KMS-11 (cell line): ENCODE measurements at regions not wholly inside any gene's neighbourhood (a gene's known extent, or its start where the extent isn't known, plus 50 kb on each side); places are given as distances from the start of the nearest gene placed in this dataset.

Experiments
- H2AFZ ChIP-seq: fragments of 200-600 bp; sonication (generic); 2 replicates; pipeline ENCODE4 v1.6.1; 2016; ENCODE audit warnings: antibody characterized with exemption, mixed run types, low read depth
- H3K27ac ChIP-seq: fragments of 200-600 bp; sonication (generic); 2 replicates; pipeline ENCODE4 v1.6.1; 2016; ENCODE audit warnings: mild to moderate bottlenecking, mixed run types
- H3K27me3 ChIP-seq: fragments of 200-600 bp; sonication (generic); 2 replicates; pipeline ENCODE4 v1.6.1; 2017; ENCODE audit warnings: mild to moderate bottlenecking, low read depth, mixed run types, moderate library complexity; ENCODE audit not compliant: insufficient read depth
- H3K36me3 ChIP-seq: fragments of 200-600 bp; sonication (generic); 2 replicates; pipeline ENCODE4 v1.6.1; 2017; ENCODE audit warnings: mild to moderate bottlenecking, mixed run types; ENCODE audit not compliant: insufficient read depth
- H3K4me1 ChIP-seq: fragments of 200-600 bp; sonication (generic); 2 replicates; pipeline ENCODE4 v1.6.1; 2016; ENCODE audit warnings: mild to moderate bottlenecking, low read depth, mixed run types; ENCODE audit not compliant: poor library complexity, severe bottlenecking
- H3K4me2 ChIP-seq: fragments of 200-600 bp; sonication (generic); 2 replicates; pipeline ENCODE4 v1.7.0; 2016; ENCODE audit warnings: mild to moderate bottlenecking, mixed run types
- H3K4me3 ChIP-seq: fragments of 200-600 bp; sonication (generic); IDR thresholded peaks from 2 replicates; pipeline ENCODE4 v1.6.1; 2017; ENCODE audit warnings: low read depth, low read length, mixed read lengths; ENCODE audit not compliant: insufficient read depth
- H3K79me2 ChIP-seq: fragments of 200-600 bp; sonication (generic); 2 replicates; pipeline ENCODE4 v1.6.1; 2016; ENCODE audit warnings: low read depth, mixed run types; ENCODE audit not compliant: insufficient read depth
- H3K9ac ChIP-seq: fragments of 200-600 bp; sonication (generic); 2 replicates; pipeline ENCODE4 v1.6.1; 2016; ENCODE audit warnings: mild to moderate bottlenecking, mixed run types
- H4K20me1 ChIP-seq: fragments of 200-600 bp; sonication (generic); 2 replicates; pipeline ENCODE4 v1.6.1; 2016; ENCODE audit warnings: mild to moderate bottlenecking, mixed run types; ENCODE audit not compliant: insufficient read depth
- CTCF ChIP-seq: fragments of 200-600 bp; sonication (generic); conservative IDR thresholded peaks from 2 replicates; pipeline ENCODE4 v1.6.1; 2017; ENCODE audit warnings: low read depth, mild to moderate bottlenecking, antibody characterized with exemption, low read length, moderate library complexity, mixed read lengths

GRCh38 chr16:79297805-79298204 lies 302.7 kb downstream of the MAF start:
- no peak for TF ChIP-seq CTCF
- no peaks in the 10 kb centered on the region for H3K27me3 ChIP-seq
- H3K9ac ChIP-seq, result no peak overlapping the region
- no peak overlapping the region for H2AFZ ChIP-seq
- no peaks in the 10 kb centered on the region for H4K20me1 ChIP-seq
- no peak overlapping the region for H3K27ac ChIP-seq
- no peak overlapping the region for H3K4me3 ChIP-seq
- no peak overlapping the region for H3K4me2 ChIP-seq
- H3K4me1 ChIP-seq, result no peaks in the 10 kb centered on the region
- H3K36me3 ChIP-seq, result no peaks in the 10 kb centered on the region
- H3K79me2 ChIP-seq, result no peaks in the 10 kb centered on the region

- no peaks in the 10 kb centered on the region for H4K20me1 ChIP-seq
- H3K36me3 ChIP-seq, result no peaks in the 10 kb centered on the region
- H2AFZ ChIP-seq, result no peak overlapping the region
- no peak overlapping the region for H3K4me2 ChIP-seq
- no peak for TF ChIP-seq CTCF
- H3K79me2 ChIP-seq, result no peaks in the 10 kb centered on the region
- no peak overlapping the region for H3K9ac ChIP-seq
- H3K27ac ChIP-seq, result no peak overlapping the region
- no peak overlapping the region for H3K4me3 ChIP-seq
- H3K27me3 ChIP-seq, result no peaks in the 10 kb centered on the region
- no peaks in the 10 kb centered on the region for H3K4me1 ChIP-seq
Observed at GRCh38 chr16:79297296-79297695, 303.2 kb downstream of the MAF start.

GRCh38 chr16:79296491-79296890 lies 304.0 kb downstream of the MAF start:
- Histone ChIP-seq H3K27ac (no peak overlapping the region), H3K27me3 (no peaks in the 10 kb centered on the region), H4K20me1 (no peaks in the 10 kb centered on the region), H3K9ac (no peak overlapping the region), H3K4me2 (no peak overlapping the region), H2AFZ (no peak overlapping the region), H3K79me2 (no peaks in the 10 kb centered on the region), H3K4me3 (no peak overlapping the region), H3K4me1 (no peaks in the 10 kb centered on the region), H3K36me3 (no peaks in the 10 kb centered on the region)
- TF ChIP-seq CTCF, result no peak

GRCh38 chr16:79295746-79296145 lies 304.8 kb downstream of the MAF start:
- no peak overlapping the region for H3K27ac ChIP-seq
- no peak for TF ChIP-seq CTCF
- H3K79me2 ChIP-seq, result no peaks in the 10 kb centered on the region
- no peak overlapping the region for H3K4me3 ChIP-seq
- no peak overlapping the region for H3K4me2 ChIP-seq
- no peaks in the 10 kb centered on the region for H3K27me3 ChIP-seq
- H3K36me3 ChIP-seq, result no peaks in the 10 kb centered on the region
- no peak overlapping the region for H3K9ac ChIP-seq
- H3K4me1 ChIP-seq, result no peaks in the 10 kb centered on the region
- no peak overlapping the region for H2AFZ ChIP-seq
- H4K20me1 ChIP-seq, result no peaks in the 10 kb centered on the region

- Histone ChIP-seq H2AFZ (no peak overlapping the region), H3K27me3 (no peaks in the 10 kb centered on the region), H3K27ac (no peak overlapping the region), H3K9ac (no peak overlapping the region), H3K4me3 (no peak overlapping the region), H3K4me2 (no peak overlapping the region), H3K79me2 (no peaks in the 10 kb centered on the region), H4K20me1 (no peaks in the 10 kb centered on the region), H3K36me3 (no peaks in the 10 kb centered on the region), H3K4me1 (no peaks in the 10 kb centered on the region)
- TF ChIP-seq CTCF, result no peak
Observed at GRCh38 chr16:79295162-79295561, 305.4 kb downstream of the MAF start.
